Suprapubic skin (tissue), 3 donors: ENCODE measurements at regions not wholly inside any gene's neighbourhood (a gene's known extent, or its start where the extent isn't known, plus 50 kb on each side); places are given as distances from the start of the nearest gene placed in this dataset.

Source experiments
- POLR2A ChIP-seq, 2 donors: fragments of 450-650 bp; IDR thresholded peaks; one replicate each; pipeline ENCODE4 v1.6.1; 2017; ENCODE audit warnings: antibody characterized with exemption in 2 of 2, mild to moderate bottlenecking in 2 of 2, moderate library complexity in 2 of 2
- TF ChIP-seq, protein P1 (sequence below), 2 donors: fragments of 200-600 bp in 1 of 2; fragments of 450-650 bp in 1 of 2; sonication (generic) in 1 of 2; IDR thresholded peaks; one replicate each; pipeline ENCODE4 v1.5.1; 2016 to 2019; ENCODE audit warnings: antibody characterized with exemption in 2 of 2, mild to moderate bottlenecking in 1 of 2, moderate library complexity in 1 of 2

DNA sequence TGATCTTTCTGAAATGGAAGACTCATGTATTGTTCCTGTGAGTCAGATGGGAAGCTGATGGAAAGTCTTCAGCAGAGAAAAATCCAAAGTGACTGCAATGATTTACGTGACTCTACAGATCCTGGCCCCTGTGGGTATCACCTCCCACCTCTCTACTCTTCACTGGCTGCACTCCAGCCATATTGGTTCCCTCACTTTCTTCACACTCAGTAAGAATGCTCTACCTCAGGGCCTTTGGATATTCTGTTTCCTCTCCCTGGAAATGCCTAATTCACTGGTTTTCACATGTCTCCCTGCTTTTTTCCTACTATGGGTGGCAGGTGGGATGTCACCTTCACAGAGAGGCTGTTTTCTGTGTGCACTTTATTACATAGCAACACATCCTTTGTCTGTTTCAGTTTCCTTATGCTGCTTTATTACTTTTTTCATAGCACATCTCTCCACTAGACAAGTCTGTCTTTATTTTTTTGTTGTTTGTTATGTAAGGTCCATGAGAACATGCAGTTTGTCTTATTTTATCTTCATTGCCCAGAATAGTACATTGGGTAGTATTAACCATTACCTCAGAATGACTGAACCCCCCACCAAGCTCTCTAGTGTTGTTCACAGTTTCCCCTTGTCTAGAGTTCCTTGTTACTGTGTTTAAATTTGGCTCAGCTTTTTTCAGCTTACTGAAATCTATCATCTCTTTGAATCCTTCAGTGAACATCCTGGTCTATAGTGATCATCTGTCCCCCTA is 57.6 kb upstream of the CLNK start:
- TF ChIP-seq, protein P1, sequence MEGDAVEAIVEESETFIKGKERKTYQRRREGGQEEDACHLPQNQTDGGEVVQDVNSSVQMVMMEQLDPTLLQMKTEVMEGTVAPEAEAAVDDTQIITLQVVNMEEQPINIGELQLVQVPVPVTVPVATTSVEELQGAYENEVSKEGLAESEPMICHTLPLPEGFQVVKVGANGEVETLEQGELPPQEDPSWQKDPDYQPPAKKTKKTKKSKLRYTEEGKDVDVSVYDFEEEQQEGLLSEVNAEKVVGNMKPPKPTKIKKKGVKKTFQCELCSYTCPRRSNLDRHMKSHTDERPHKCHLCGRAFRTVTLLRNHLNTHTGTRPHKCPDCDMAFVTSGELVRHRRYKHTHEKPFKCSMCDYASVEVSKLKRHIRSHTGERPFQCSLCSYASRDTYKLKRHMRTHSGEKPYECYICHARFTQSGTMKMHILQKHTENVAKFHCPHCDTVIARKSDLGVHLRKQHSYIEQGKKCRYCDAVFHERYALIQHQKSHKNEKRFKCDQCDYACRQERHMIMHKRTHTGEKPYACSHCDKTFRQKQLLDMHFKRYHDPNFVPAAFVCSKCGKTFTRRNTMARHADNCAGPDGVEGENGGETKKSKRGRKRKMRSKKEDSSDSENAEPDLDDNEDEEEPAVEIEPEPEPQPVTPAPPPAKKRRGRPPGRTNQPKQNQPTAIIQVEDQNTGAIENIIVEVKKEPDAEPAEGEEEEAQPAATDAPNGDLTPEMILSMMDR (IDR thresholded peaks at IDR 0.05) = no peak
- no peak for TF ChIP-seq POLR2A (IDR thresholded peaks at IDR 0.05)
